Sigmoid colon (tissue), 3 donors: ENCODE measurements at regions not wholly inside any gene's neighbourhood (a gene's known extent, or its start where the extent isn't known, plus 50 kb on each side); places are given as distances from the start of the nearest gene placed in this dataset.

Experiments used
- POLR2A ChIP-seq, 2 donors: fragments of 450-650 bp; IDR thresholded peaks; one replicate each; pipeline ENCODE4 v1.6.1; 2016; ENCODE audit warnings: antibody characterized with exemption in 2 of 2, mild to moderate bottlenecking in 2 of 2, moderate library complexity in 2 of 2
- TF ChIP-seq, protein P1 (sequence below), 4 experiments: fragments of 450-650 bp in 3 of 4; fragments of 200-600 bp in 1 of 4; IDR thresholded peaks; one replicate each; pipeline ENCODE4 v1.5.1; 2016 to 2019; ENCODE audit warnings: antibody characterized with exemption in 4 of 4, mild to moderate bottlenecking in 3 of 4, moderate library complexity in 2 of 4

DNA sequence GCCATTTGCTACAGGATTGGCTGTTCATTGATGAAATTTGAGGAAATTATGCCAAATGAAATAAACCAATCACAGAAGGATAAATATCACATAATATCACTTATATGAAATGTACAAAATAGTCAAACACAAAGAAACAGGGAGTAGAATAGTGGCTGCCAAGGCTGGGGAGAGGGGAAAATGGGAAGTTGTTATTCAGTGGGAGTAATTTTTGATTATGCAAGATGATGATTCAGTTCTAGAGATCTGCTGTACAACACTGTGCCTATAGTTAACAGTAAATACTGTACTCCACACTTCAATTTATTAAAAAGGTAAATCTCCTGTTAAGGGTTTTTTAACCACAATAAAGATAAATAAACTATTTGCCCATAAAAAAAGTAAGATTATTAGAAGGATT, 101.1 kb downstream of the TMA16 start:
- TF ChIP-seq, protein P1, sequence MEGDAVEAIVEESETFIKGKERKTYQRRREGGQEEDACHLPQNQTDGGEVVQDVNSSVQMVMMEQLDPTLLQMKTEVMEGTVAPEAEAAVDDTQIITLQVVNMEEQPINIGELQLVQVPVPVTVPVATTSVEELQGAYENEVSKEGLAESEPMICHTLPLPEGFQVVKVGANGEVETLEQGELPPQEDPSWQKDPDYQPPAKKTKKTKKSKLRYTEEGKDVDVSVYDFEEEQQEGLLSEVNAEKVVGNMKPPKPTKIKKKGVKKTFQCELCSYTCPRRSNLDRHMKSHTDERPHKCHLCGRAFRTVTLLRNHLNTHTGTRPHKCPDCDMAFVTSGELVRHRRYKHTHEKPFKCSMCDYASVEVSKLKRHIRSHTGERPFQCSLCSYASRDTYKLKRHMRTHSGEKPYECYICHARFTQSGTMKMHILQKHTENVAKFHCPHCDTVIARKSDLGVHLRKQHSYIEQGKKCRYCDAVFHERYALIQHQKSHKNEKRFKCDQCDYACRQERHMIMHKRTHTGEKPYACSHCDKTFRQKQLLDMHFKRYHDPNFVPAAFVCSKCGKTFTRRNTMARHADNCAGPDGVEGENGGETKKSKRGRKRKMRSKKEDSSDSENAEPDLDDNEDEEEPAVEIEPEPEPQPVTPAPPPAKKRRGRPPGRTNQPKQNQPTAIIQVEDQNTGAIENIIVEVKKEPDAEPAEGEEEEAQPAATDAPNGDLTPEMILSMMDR (IDR thresholded peaks at IDR 0.05), result no peak
- TF ChIP-seq POLR2A (IDR thresholded peaks at IDR 0.05), result no peak
